Glomerular endothelial cell (primary cell): ENCODE measurements at regions not wholly inside any gene's neighbourhood (a gene's known extent, or its start where the extent isn't known, plus 50 kb on each side); places are given as distances from the start of the nearest gene placed in this dataset.

ENCODE experiments used
- DNase-seq: peaks from one replicate; pipeline ENCODE4 v3.0.0-alpha.2; 2011; ENCODE audit warnings: low read depth, low spot score; ENCODE audit errors: extremely low read depth

- peak; percentile 47 for DNase-seq
These were observed 738.0 kb downstream of the PTPRU start for GRCh38 chr1:29974316-29974724.

- DNase-seq, result no peak
These were observed 737.1 kb downstream of the PTPRU start for GRCh38 chr1:29973406-29973805.

GRCh38 chr1:29972421-29973053, 736.2 kb downstream of the PTPRU start:
- no peak for DNase-seq

GRCh38 chr1:29971703-29972102, 735.4 kb downstream of the PTPRU start:
- DNase-seq, result no peak

GRCh38 chr1:29970747-29971325, 734.5 kb downstream of the PTPRU start:
- DNase-seq, result no peak

DNA sequence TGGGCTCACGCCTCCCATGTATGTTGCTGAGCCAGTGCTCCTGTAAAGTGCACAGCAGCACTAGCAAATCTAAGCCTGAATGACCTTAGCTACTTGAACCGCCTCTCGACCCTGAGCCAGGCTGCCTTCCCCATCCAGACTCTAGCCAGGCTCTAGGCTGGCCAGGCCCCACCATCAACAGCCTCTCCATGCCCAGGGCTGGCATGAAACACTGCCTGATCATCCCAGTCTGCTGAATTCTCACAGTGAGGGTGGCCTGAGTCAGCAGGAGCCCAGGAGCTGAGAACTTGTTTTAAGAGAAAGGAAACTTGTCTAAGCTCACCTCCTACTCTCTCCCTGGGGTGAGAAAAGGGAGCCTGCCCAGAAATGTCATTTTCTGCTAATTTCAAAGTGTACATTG, 733.3 kb downstream of the PTPRU start:
- DNase-seq, result no peak

GRCh38 chr1:29967261-29967660, 730.9 kb downstream of the PTPRU start:
- no peak for DNase-seq

GRCh38 chr1:29966526-29967045, 730.3 kb downstream of the PTPRU start:
- no peak for DNase-seq

- DNase-seq, result no peak
These were observed 728.6 kb downstream of the PTPRU start for GRCh38 chr1:29964718-29965533.

DNA sequence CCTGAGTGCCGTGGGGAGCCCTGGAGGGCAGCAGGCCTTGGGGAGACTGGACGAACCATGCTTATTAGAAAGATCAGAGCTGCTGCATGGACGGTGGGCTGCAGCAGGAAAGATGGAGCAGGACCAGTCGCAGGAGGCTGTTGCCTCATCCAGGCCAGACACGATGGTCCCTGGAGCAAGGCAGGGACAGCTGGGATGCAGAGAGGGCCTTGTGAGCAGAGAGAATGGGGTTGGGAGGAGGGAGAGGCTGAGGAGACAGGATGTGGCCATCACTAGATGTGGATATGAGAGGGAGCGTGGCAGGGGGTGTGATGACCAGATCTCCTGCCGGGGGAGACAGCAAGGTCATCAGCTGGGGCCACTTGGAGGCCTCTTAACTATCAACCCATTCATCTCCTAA, 727.6 kb downstream of the PTPRU start:
- no peak for DNase-seq

DNA sequence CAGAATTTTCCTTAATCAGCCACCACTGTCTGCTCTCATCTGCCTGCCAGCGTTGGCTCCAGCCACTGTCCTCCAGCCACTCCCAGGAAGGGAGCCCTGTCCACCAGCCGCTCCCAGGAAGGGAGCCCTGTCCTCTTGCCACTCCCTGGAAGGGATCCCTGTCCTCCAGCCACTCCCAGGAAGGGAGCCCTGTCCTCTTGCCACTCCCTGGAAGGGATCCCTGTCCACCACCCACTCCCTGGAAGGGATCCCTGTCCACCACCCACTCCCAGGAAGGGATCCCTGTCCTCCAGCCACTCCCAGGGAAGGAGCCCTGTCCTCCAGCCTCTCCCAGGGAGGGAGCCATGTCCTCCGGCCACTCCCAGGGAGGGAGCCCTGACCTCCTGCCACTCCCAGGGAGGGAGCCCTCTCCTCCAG, 726.5 kb downstream of the PTPRU start:
- no peak for DNase-seq

DNA sequence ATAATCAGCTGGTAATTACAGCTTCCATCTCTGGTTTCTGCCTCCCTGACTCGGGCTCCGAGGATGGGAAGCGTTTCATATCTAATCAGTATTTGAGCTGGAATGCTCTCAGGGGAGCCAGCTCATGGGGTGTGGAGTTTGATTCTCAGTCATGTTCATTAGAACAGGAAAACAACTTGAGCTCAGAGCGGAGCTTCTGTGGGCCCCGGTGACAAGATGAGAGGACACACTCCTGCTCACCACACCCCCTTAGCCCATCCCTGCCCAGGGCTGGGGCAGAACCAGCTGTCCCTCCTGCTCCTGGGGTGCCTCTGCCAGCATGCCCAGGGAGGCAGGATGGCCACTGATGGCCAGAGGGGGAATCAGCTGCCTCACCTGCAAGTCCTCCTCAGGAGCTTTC, 726.0 kb downstream of the PTPRU start:
- no peak for DNase-seq

DNA sequence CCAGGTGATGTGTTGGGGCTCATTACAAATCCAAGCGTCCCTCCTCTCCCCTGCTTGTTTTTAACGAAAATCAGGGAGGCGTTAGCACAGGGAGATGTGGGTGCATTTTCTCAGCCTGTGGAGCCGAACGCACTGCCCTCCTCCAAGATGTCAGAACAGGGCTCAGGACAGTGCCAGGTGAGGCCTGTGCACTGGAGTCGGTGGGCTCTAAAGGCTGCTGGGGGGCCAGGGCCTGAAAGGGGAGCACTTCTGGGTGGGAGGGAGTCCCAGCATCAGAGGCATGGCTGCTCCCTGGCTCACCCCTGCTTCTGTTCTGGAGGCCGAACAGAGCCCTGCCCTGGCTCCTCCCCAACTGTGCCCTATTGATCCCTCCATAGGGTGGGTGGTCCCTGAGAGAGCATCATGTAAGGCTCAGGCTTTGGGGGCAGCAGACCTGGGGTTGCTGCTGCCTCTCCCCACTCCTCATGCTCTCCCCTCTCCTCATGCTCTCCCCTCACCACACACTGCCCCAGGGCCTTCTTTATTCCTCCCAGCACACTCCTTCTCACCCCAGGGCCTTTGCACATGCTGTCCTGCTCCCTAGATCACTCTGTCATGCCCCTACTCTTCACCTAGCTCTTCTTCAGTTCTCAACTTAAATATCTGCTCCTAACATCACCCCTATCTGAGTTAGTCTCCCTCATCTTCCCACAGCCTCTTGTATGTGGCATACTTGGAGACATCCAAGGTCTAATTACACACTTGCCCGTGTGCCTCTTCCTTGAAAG, 725.2 kb downstream of the PTPRU start:
- DNase-seq, result no peak

- DNase-seq, result no peak
These were observed 724.6 kb downstream of the PTPRU start for GRCh38 chr1:29960876-29961275.

- DNase-seq, result no peak
These were observed 723.9 kb downstream of the PTPRU start for GRCh38 chr1:29960156-29960755.

GRCh38 chr1:29959356-29959755, 723.0 kb downstream of the PTPRU start:
- no peak for DNase-seq

DNA sequence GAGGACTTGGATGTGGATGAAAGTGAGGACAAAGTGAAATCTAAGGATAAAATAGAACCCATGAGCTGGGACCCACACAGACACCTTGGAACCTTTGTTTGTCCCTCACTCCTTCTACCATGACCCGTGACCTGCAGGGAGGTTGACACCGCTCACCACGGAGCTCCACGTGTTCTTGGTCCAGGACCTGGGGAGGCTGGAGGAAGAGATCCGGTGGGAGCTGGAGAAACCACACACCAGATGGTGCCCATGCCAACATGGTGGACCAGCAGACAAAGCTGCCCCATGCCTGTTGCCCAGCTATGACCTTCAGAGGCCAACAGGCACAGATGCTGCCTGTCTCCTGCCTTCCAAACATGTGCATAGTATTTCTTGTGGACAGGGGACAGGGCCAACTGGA, 721.9 kb downstream of the PTPRU start:
- no peak for DNase-seq

- DNase-seq, result no peak
These were observed 720.2 kb downstream of the PTPRU start for GRCh38 chr1:29956349-29957030.

DNA sequence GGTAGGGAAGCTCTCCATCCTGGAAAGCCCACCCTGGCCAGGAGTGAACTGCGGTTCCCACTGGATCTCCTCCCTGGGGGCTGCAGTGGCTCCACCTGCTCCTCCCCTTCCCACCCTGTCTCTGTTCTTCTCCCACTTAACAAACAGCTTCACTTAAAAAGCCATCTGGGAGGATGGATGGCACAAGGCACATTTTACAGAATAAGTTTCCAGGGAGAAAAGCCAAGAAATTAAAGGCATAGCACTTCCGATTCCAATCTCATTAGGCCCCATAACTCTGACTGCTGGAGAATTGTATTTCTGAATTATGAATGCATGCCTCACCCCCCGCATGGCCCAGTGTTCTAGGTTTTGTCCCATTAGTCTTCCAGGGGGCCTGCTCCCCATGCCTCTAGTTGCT, 718.3 kb downstream of the PTPRU start:
- no peak for DNase-seq

DNA sequence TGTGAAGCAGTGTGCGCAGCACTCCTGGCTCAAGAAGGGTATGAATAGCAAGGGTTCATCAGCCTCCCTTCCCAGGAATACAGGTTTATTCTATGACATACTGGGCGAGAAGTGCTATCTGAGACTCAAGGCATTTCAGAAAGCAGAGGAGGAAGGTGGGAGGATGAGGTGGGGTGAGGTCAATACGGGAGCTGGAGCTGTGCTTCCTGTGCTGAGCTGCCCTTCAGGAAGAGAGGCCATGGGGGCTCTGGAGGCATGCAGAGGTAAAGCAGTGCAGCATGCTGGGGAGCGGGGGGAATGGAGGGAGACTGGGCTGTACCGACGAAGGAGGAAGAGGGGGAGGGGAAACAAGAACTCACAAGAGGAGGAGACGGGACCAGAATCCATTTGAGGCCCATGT, 717.6 kb downstream of the PTPRU start:
- DNase-seq, result no peak
